Epidermal melanocyte (primary cell): ENCODE measurements at regions not wholly inside any gene's neighbourhood (a gene's known extent, or its start where the extent isn't known, plus 50 kb on each side); places are given as distances from the start of the nearest gene placed in this dataset.

Source experiments
- DNase-seq: peaks from one replicate; pipeline ENCODE4 v3.0.0; 2011; ENCODE audit warnings: low spot score; ENCODE audit not compliant: insufficient read length

DNA sequence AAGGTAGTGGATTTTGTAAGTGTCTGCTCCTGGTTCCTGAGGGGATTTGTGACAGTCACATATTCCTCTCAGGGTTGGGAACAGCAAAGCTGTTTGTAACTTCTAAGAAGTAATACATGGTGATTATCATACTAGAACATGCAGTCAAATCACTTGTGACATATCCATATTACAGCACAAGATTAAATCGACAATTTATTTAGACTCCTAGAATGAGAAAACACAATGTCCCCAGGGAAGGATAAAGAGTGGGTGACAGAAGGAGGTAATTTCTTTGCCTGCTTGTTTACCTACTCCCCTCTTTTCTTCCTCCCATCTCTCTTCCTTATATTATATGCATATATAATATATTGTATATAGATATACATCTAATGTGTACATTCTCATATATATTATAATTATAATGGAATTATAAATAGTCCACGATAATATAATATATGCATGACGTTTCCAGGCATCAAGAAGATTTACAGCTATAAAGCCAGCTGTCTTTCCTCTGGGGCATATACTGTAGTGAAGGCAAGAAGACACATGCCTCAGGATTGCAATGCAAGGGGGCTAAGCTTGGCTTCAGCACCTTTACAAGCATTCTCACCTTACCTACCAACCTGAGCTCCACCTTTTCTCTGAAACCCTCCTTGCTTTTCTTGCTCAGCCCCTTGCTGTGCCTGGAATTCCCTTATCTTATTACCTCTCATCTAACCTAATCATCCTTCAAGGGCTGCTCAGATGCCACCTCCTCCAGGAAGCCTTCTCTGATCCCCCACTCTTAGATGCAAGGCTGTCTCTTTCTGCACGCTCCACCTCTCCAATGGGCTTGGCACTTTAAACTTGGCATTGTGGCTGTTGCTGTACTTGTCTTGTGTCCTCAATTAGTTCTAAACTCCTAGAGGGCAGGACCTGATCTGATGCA is 73.1 kb upstream of the PIAS1 start:
- DNase-seq: no peak

DNA sequence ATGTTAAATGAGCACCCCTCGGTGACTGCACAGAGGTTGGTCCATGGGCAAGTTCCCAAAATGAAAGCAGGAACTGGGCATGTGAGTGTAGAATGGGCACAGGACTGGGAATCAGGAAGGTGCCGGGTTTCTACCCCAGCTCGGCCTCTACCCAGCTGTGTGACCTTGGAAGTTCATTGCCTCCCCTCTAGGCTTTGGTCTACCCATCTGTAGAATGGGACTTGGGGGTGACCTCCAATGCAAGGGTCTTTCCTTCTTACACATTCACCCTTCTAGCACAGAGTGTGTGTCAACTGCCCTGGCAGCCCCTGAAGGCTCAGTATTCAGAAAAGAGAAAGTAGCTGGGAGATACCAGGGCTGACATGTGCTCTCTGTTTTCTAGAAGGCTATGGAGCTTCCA is 72.3 kb upstream of the PIAS1 start:
- no peak for DNase-seq

DNA sequence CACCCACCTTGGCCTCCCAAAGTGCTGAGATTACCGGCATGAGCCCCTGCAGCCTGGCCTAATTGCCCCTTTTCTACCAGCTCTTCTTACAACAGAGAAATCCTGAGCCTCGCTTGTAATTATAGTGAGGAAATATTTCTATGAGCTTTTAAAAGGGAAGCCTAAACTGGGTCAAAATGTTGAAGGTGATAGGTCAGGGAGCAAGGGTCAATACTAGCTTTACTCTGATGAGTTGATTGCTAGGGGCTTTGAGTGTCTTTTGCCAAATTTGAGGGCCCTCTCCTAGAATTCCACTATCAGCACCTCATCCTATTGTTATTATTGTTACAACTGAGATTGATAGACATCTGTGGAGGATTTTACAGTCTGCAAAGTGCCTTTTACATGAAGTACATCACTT is 62.4 kb upstream of the PIAS1 start:
- no peak for DNase-seq

DNA sequence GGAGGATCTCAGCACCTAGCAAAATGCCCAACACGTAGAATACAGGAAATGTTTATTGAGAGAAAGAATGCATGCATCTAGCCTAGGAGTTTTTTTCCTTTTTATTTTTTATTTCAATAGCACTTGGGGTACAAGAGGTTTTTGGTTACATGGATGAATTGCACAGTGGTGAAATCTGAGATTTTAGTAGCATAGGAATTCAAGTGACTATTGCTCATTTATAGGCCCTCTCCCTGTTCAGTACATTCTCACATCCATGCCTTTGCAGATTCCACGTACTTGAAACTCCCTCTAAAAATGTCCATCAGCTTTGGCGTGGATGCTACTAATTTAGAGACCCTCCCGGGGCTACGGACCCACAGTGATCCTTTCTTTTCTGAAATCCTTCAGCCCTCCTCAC is 61.7 kb upstream of the PIAS1 start:
- no peak for DNase-seq

DNA sequence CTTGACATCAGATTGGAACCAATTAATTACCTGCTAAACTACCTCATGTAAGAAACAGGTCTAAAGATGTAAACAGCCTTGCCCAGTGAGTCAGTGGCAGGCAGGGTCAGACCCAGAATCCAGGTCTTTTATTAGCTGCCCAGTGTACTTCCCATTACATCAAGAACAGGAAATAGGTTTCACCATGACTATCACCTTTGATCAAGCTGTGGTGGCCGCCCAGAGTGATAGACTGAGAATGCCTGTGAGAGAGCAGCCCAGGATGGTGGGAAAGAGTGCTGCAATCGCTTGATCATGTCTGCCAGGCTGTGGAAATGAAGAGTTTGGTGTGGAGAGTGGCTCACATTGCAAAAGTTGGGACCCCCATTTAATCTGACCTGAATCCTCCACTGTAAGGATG is 61.3 kb upstream of the PIAS1 start:
- DNase-seq: no peak

DNA sequence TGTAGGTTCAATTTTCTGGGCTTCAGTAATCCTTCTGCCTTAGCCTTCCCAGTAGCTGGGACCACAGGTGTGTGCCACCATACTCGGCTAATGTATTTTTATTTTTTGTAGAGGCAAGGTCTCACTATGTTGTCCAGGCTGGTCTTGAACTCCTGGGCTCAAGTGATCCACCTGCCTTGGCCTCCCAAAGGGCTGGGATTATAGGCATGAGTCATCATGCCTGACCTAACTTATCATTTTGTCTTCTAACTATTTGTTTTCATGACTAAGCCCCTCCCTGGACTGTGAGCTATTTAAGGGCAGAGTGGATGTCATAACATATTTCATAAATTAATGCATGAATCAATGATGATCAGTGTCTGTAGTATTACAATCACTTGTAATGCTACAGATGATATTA is 56.1 kb upstream of the PIAS1 start:
- DNase-seq: no peak

DNA sequence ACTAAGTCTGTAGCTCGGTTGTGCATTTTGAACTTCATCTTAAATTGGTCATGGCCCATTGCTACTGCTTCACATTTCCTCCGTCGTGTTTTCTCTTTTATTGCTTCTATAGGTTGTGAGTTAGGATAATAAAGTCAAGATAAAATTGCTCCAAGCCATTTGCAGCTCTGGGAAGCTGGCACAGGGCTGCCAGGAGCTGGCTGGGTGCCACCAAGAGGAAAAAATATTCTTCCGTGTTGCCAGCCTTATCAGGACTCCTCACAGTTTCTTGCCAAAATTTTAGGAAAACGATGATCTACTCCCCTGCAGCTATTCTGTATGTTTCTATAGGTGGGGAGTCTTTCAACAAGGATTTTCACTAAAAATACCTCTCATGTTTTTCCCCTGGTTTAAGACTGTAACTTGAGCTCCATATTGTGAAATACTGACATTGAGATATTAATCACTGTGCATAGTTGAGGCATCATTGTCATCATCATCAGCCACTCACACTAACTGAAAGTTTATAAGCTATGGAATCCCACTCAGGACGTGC is 55.4 kb upstream of the PIAS1 start:
- no peak for DNase-seq

DNA sequence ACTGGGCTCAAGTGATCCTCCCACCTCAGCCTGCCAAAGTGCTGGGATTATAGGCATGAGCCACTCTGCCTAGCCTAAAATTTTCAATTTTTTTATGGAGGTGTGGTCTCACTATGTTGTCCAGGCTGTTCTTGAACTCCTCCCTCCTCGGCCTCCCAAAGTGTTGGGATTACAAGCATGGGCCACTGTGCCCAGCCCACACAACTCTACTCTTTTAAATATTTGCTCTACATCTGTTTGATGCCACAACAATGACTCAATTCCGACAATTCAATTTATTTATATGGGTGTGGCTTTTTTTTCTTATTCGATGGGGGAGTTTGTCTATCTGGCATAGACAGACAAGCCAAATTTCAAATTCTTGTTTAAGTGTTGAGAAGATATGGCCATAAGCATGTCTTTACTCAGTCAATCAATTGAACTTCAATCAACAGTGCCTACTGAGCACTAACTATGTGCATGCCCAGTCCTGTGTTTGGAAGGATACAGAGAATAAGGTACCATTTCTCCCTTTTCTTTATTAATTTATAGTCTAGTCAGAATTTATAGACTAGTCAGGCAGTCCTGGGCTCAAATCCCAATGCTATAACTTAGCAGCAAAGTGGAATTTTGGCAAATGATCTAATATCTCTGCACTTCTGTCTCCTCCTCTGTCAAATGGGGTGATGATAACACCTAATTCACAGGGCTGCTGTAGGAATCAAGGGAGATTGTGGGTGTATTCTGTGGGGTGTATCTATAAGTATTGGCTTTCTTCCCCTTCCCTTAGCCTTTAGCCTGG is 54.6 kb upstream of the PIAS1 start:
- no peak for DNase-seq

DNA sequence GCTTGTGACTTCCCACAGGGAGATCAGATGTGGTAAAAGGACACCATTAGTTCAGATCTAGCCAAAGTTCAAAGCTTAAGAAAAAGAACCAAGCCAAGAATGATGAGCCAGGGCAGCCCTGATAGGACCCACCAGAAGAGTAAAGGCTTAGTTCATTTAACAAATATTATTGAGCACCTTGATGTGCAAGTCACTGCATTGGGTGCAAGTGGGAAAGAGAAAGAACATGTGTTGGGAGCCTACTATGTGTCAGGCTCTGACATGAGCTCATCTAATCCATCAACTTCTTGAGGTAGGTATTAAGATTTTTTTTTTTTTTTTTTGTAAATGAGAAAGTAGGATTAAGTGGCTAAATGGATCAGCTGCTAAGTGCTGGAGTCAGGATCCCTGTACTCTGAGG is 53.4 kb upstream of the PIAS1 start:
- DNase-seq: no peak

DNA sequence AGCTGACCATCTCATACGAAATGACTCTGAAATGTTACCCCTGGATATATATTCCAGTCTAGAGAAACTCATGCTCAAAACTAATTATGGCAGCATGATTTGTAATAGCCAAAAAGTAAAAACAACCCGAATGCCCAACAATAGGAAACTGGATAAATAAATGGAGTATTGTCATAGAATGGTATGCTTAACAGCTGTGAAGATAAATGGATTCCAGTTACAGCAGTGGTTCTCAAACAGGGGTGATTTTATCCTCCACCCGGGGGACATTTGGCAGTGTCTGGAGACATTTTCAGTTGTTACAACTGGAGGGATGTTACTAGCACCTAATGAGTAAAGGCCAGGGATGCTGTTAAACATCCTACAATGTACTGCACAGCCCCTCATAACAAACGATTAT is 52.3 kb upstream of the PIAS1 start:
- DNase-seq: no peak

DNA sequence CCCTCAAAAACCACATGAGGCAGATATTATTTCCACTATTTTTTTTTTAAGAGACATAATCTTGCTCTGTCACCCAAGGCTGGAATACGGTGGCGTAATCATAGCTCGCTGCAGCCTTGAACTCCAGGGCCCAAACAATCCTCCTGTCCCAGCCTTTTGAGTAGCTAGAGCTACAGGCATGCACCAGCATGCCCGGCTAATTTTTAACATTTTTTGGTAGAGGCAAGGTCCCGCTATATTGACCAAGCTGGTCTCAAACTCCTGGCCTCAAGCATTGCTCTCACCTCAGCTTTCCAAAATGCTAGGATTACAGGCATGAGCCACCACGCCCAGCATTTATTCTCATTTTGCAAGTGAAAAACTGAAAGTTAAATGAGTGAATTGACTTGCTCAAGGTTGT is 50.8 kb upstream of the PIAS1 start:
- DNase-seq: no peak
